ENCODE measurements at regions not wholly inside any gene's neighbourhood (a gene's known extent, or its start where the extent isn't known, plus 50 kb on each side); places are given as distances from the start of the nearest gene placed in this dataset.

- BruUV-seq (replicated peaks), result no TSS peak
- Histone ChIP-seq H3K9me1 (replicated peaks; ENCODE audit: control insufficient read depth, extremely low read depth, insufficient read depth, low read length) (no peaks in the 10 kb centered on the region), H3K9me3 (replicated peaks; ENCODE audit: control insufficient read depth, insufficient read depth, low read length) (no peaks in the 10 kb centered on the region), H3K27me3 (ENCODE audit: control insufficient read depth in 2 of 2, insufficient read depth in 2 of 2, low read length in 2 of 2) (no peaks in the 10 kb centered on the region), H4K20me1 (replicated peaks; ENCODE audit: control insufficient read depth, extremely low read depth, insufficient read depth, low read length) (no peaks in the 10 kb centered on the region), H3K4me2 (ENCODE audit: insufficient read depth, low read length) (no peak overlapping the region), H3K79me2 (ENCODE audit: control insufficient read depth, insufficient read depth, low read length) (no peaks in the 10 kb centered on the region), H2AFZ (ENCODE audit: low read depth, low read length) (no peak overlapping the region), H3K4me1 (ENCODE audit: control insufficient read depth, extremely low read depth, insufficient read depth, low read length) (peaks cover 27% of the 10 kb centered on the region), H3K4me3 (replicated peaks in 1 of 3; ENCODE audit: insufficient read depth in 1 of 3, low read depth in 1 of 3, low read length in 3 of 3) (no peak overlapping the region), H3K27ac (ENCODE audit: insufficient read depth, low read depth, low read length) (no peak overlapping the region), H3K9ac (replicated peaks; ENCODE audit: extremely low read depth, insufficient read depth, low read length) (no peak overlapping the region), H3K36me3 (ENCODE audit: control insufficient read depth in 2 of 2, extremely low read depth in 1 of 2, insufficient read depth in 2 of 2, low read length in 2 of 2) (no peaks in the 10 kb centered on the region)
- dilution Hi-C loops (cut with MboI; ENCODE audit: extremely low pct_ligation_motif_present, low sequenced_read_pairs) (no loop called here), intact Hi-C loops (cut with micrococcal nuclease) (loop anchor here (5.0 kb wide), 2 partner anchors 153 to 713 kb away; partner anchors contain the start of gene TRIB2)
- ChIA-PET POLR2A (no interaction called here), CTCF (no interaction called here)
- FAIRE-seq (no peak), DNase-seq (ENCODE audit: low read depth, low spot score) (no peak)
- TF ChIP-seq POLR2A (IDR thresholded peaks at IDR 0.05; ENCODE audit: low read depth, low read length) (no peak), MYC (IDR thresholded peaks at IDR 0.05; ENCODE audit: low read depth, low read length) (no peak), POLR2AphosphoS5 (IDR thresholded peaks at IDR 0.05; ENCODE audit: insufficient read depth, low read depth, low read length) (no peak), EZH2 (IDR thresholded peaks at IDR 0.05; ENCODE audit: borderline replicate concordance, low read depth, low read length, severe bottlenecking) (no peak), GATA2 (IDR thresholded peaks at IDR 0.05; ENCODE audit: insufficient read depth, insufficient read length, low read depth, low read length) (no peak), JUN (IDR thresholded peaks at IDR 0.05; ENCODE audit: borderline replicate concordance, insufficient read depth, insufficient read length, low read depth) (no peak), FOS (IDR thresholded peaks at IDR 0.05; ENCODE audit: borderline replicate concordance, insufficient read depth, low read length) (no peak)
- TF ChIP-seq, protein P1, sequence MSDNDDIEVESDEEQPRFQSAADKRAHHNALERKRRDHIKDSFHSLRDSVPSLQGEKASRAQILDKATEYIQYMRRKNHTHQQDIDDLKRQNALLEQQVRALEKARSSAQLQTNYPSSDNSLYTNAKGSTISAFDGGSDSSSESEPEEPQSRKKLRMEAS (IDR thresholded peaks at IDR 0.05; ENCODE audit: insufficient read depth, insufficient read length), result no peak
- TF ChIP-seq, protein P2, sequence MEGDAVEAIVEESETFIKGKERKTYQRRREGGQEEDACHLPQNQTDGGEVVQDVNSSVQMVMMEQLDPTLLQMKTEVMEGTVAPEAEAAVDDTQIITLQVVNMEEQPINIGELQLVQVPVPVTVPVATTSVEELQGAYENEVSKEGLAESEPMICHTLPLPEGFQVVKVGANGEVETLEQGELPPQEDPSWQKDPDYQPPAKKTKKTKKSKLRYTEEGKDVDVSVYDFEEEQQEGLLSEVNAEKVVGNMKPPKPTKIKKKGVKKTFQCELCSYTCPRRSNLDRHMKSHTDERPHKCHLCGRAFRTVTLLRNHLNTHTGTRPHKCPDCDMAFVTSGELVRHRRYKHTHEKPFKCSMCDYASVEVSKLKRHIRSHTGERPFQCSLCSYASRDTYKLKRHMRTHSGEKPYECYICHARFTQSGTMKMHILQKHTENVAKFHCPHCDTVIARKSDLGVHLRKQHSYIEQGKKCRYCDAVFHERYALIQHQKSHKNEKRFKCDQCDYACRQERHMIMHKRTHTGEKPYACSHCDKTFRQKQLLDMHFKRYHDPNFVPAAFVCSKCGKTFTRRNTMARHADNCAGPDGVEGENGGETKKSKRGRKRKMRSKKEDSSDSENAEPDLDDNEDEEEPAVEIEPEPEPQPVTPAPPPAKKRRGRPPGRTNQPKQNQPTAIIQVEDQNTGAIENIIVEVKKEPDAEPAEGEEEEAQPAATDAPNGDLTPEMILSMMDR (IDR thresholded peaks at IDR 0.05; ENCODE audit: extremely low read depth in 1 of 2, insufficient read depth in 1 of 2, low read depth in 1 of 2, low read length in 2 of 2), result no peak
These were observed 258.3 kb downstream of the LPIN1 start for GRCh38 chr2:12004713-12005112.

Data from endothelial cell of umbilical vein (primary cell).